GM12874 (cell line): ENCODE measurements at regions not wholly inside any gene's neighbourhood (a gene's known extent, or its start where the extent isn't known, plus 50 kb on each side); places are given as distances from the start of the nearest gene placed in this dataset.

ENCODE experiments used
- CTCF ChIP-seq: IDR thresholded peaks from 2 replicates; pipeline ENCODE4 v1.5.1; 2011; ENCODE audit warnings: low read depth, mild to moderate bottlenecking, control low read depth, low read length, moderate library complexity; ENCODE audit not compliant: insufficient read depth

DNA sequence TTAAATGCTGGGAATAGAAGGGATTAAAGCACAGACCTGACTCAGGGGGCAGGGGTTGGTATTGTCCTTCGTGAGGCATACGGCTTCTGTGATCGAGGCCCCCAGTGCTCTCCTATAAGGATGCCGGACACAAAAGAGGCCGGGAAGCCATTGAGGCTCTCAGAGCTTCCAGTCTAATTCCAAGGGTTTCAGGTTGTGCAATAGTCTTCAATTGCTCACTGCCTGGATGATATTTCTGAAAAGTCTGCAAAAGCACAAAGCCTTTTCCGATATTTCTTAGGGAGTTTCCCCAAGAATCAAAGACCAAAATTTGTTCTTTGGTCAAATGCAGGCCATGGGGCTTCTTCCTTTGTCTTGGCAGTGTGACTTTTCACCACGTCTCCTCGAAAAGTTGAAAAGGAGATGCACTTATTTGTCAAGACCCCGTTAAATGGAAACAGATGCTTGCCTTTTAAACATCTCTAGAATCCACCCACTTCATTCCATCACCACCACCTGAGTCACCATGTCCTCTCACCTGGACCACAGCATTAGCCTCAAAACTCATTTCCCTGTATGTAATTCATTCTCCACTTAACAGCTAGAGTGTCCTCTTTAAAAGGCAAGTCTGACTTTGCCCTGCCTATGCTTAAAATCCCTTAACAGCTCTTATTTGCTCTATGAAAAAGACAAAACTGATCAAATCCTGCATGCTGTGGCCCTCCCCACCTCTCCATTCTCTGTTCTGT is 134.8 kb upstream of the NAMPT start:
- TF ChIP-seq CTCF, result no peak

GRCh38 chr7:106418526-106418925 is 133.7 kb upstream of the NAMPT start:
- no peak for TF ChIP-seq CTCF

GRCh38 chr7:106418094-106418493 is 133.3 kb upstream of the NAMPT start:
- no peak for TF ChIP-seq CTCF

DNA sequence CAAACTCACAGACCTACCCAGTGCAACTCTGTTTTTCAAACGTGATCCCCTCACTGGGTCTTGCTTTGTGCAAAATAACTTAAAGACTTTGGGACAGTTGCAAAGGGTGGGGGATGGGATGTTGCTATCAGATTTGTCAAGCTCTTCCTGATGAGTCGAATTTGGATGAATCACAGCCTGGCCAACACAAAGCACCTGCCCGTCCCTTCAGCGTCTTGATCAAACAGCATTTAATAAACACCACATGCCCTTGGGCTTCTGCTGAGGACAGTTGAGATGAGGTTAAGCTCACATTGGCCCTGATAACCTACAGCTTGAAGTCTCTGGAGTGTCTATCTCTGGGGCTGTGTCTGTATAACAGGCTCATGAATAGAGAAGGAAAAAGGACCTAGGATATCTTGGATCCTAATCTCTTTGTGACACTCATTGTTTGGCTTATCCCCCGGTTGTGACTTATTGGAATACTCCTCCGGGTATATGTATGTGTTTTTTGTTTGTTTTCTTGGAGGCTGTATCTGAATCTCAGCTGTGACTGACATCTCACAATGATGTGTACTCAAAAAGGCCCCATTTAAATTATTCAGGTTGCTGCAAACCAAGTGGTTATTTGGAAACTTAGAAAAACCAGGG is 132.6 kb upstream of the NAMPT start:
- no peak for TF ChIP-seq CTCF

DNA sequence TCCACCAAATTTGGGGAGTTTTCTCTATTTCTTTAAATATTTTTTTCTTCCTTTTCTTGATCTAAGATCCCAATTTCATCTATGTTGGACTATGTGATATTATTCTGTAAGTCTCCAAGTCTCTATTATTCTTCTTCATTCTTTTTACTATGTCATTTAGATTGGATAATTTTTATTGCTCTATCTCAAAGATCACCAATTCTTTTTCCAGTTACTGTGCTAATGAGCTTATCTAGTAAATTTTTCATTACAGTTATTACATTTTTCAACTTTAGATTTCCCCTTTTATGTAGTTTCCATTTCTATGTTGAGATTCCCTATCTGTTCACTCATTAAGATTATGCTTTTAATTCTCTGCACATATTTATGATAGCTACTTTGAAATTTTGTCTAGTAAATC is 131.6 kb upstream of the NAMPT start:
- no peak for TF ChIP-seq CTCF

DNA sequence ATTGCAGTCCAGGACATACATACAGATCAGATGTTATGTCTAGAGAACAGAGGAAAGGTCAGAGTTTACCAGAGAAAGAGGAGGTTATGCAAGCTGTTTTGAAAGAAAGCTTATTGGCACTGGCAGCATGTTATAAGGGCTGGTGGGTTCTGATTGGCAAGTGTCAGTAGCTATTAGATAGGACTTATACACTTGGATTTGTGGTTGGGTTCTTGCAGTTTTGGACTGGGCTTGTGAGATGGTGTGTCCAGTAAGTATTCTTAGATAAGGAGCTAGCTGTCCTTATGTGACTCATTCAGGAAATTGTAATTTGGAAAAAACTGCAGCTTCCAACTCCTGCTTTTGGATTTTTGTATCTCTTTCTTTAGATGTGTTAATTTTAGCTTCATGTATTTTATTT is 130.7 kb upstream of the NAMPT start:
- no peak for TF ChIP-seq CTCF

DNA sequence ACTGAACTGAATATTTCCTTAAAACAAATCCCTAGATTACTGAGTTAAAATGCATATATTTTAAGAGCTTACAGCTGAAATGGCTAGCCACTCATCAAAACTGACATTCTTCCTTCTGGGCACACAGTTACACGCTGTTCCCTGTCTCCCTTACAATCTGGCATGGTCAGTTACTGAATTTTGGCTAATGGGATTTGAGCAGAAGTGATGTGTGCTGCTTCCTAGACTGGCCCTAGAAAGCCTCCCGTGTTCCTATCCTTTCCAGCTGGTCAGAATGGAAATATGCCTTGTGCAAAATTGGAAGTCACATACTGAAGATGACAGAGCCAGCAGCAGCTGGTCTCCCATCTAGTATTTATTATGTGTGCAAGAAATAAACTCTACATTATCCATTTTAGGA is 128.7 kb upstream of the NAMPT start:
- TF ChIP-seq CTCF, result no peak
